ENCODE measurements at regions not wholly inside any gene's neighbourhood (a gene's known extent, or its start where the extent isn't known, plus 50 kb on each side); places are given as distances from the start of the nearest gene placed in this dataset.

- no peak for DNase-seq (ENCODE audit: low read depth)
These were observed 310.0 kb upstream of the UBE2E2 start for GRCh38 chr3:22893101-22893500.

- no peak for DNase-seq (ENCODE audit: low read depth)
These were observed 309.3 kb upstream of the UBE2E2 start for GRCh38 chr3:22893644-22894325.

GRCh38 chr3:22894865-22895264 is 308.3 kb upstream of the UBE2E2 start:
- DNase-seq (ENCODE audit: low read depth): no peak

DNA sequence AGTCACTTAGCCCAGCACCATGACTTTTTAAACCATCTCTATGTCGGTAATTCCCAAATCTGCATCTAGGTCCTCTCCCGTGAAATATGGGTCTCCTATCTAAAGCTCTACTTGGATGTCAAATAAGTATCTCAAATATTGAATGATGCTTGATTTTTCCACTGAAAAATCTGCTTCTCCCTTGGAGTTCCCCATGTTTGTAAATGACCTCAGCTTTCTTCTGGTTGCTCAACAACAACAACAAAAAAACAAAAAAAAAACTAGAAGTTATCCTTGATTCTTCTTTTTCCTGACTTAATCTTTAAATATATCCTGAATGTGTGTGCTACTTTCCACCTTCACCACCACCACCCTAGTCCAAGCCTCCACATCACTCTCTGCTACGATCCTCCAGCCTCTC is 307.5 kb upstream of the UBE2E2 start:
- DNase-seq (ENCODE audit: low read depth): no peak

DNA sequence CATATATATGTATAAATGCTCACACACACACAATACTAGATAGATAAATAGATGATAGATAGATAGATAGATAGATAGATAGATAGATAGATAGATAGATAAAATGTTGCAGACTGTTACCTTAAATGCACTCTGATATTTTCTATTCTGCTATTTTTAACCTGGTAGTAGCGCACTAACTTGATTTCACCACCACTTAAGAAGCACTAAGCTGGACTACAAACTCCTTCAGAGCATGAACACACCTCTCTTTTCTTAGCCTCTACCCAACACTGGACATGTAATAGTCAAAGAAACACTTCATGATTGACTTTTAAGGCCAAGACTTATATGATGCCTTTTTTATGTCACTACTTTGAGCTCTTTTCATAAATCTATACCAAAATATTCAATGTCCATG is 304.6 kb upstream of the UBE2E2 start:
- no peak for DNase-seq (ENCODE audit: low read depth)

DNA sequence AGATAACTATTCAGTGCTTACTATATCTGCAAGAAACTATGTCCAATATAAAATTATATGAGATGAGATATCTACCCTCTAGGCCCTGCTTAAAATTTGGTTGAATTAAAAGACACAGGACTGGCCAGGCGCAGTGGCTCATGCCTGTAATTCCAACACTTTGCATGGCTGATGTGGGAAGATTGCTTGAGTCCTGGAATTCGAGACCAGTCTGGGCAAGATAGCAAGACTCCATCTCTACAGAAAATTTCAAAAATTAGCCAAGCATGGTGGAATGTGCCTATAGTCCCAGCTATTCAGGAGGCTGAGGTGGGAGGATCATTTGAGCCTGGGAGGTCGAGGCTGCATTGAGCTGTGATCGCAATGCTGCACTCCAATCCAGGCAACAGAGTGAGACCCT is 303.7 kb upstream of the UBE2E2 start:
- DNase-seq (ENCODE audit: low read depth): no peak

- no peak for DNase-seq (ENCODE audit: low read depth)
These were observed 302.8 kb upstream of the UBE2E2 start for GRCh38 chr3:22900296-22900695.

DNA sequence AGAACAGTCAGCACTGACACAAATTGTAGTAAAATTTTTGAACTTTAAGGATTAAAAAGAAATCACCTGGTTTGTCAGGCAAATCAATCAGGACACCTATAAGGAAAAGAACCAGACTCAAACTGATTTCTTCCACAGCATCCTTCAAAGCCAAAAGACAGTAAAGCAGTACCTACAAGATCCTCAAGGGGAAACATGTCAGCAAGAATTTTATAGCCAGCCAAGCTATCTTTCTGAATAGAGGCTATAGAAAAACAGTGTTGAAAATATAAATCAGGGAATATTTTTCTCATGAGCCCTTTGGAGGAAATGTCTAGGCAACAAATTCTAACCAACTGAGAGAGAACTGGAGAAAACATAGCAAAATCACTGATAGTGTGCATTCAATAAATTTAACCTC is 301.4 kb upstream of the UBE2E2 start:
- no peak for DNase-seq (ENCODE audit: low read depth)

DNA sequence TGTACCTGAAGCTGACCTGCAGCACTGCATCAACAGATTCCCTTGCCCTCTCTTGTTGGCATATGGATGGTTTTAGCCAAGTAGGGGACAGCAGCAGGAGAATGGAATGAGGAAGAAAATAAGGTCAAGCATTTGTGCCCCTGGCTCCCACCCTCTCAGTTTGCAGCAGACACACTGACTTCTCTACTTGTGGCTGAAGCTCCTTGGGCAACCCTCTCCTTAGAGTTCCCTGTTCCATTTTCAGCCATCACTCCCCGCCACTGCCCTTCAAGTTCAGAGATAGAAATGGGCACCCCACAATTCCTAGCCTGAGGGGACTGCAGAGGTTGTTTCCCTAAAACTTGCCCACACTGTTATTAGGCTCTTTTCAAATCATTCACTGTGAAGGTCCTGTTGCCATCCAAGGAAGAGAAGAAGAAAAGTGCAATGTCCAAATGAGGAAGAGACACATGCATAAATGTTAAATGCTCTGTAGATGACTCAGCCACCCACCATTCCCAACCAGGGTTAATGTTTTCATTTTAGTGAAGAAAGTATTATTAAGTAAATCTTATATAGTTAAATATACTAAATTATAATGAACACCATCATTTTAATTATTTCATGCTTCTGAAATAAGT is 295.9 kb upstream of the UBE2E2 start:
- no peak for DNase-seq (ENCODE audit: low read depth)

GRCh38 chr3:22907796-22908195 is 295.3 kb upstream of the UBE2E2 start:
- DNase-seq (ENCODE audit: low read depth): no peak

- DNase-seq (ENCODE audit: low read depth): no peak
These were observed 294.1 kb upstream of the UBE2E2 start for GRCh38 chr3:22908989-22909507.

- DNase-seq (ENCODE audit: low read depth): no peak
These were observed 286.2 kb upstream of the UBE2E2 start for GRCh38 chr3:22916933-22917332.

GRCh38 chr3:22920006-22920405 is 283.1 kb upstream of the UBE2E2 start:
- DNase-seq (ENCODE audit: low read depth): no peak

- no peak for DNase-seq (ENCODE audit: low read depth)
These were observed 280.8 kb upstream of the UBE2E2 start for GRCh38 chr3:22922317-22922716.

DNA sequence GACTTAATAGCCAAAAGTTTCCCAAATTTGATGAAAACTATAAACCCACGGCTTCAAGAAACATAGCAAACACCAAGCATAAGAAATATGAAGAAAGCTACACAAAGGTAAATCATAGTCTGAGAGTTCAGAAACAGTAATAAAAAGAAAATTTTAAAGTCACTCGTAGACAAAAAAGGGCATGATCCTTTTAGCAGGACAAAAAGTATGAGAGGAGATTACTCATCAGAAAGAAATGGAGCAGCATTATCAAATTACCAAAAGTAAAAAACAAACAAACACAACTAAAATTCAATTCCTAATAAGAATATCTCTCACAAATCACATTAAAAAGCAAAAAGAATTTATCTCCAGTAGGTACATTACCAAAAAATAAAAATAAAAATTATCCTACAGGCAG is 279.4 kb upstream of the UBE2E2 start:
- DNase-seq (ENCODE audit: low read depth): no peak

- DNase-seq (ENCODE audit: low read depth): no peak
These were observed 274.7 kb upstream of the UBE2E2 start for GRCh38 chr3:22928216-22929110.

- no peak for DNase-seq (ENCODE audit: low read depth)
These were observed 269.9 kb upstream of the UBE2E2 start for GRCh38 chr3:22933051-22933840.

DNA sequence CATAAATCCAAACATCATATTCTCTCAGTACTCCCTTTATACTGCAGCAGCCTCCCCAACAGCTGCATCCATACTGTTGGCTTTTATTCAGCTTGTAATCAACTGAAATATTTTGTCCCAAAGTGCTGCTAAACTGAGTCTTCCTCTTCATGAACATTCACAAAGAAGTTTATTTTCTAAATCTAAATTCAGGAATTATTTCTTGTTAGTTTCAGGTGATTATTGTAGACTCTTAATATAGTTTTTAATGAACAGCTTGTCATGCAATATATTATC is 269.3 kb upstream of the UBE2E2 start:
- DNase-seq (ENCODE audit: low read depth): no peak

- DNase-seq (ENCODE audit: low read depth): peak; percentile 52
These were observed 268.1 kb upstream of the UBE2E2 start for GRCh38 chr3:22935040-22935439.

GRCh38 chr3:22937536-22937935 is 265.6 kb upstream of the UBE2E2 start:
- no peak for DNase-seq (ENCODE audit: low read depth)

- no peak for DNase-seq (ENCODE audit: low read depth)
These were observed 264.4 kb upstream of the UBE2E2 start for GRCh38 chr3:22938739-22939138.

DNA sequence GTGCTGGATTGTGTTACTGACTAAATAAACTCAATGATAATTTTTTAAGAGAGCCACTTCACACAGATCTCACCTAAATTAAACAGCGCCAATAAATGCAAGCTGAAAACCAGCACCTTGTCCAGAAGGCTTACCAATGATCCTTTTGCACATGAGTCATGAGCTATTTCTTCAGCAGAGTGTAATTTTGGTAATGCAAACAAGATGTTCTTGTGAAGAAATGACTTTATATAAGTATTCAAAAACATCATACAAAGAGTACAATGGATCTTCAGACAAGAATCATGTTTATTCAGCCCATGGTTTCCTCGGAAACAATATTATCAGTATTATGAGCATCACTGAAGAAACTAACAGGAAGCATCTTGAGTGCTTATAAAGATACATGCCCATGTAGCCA is 263.8 kb upstream of the UBE2E2 start:
- peak; percentile 45 for DNase-seq (ENCODE audit: low read depth)
